Fibroblast of skin of right quadriceps (primary cell): ENCODE measurements at regions not wholly inside any gene's neighbourhood (a gene's known extent, or its start where the extent isn't known, plus 50 kb on each side); places are given as distances from the start of the nearest gene placed in this dataset.
A peak's percentile ranks its signal among the peaks of the same experiment; 100 is the strongest.

Source experiments
- DNase-seq: peaks from one replicate; pipeline ENCODE4 v3.0.0-alpha.2; 2013

- DNase-seq, result no peak
Measured at GRCh38 chr4:123031664-123032063, 109.3 kb upstream of the NUDT6 start.

GRCh38 chr4:123034023-123034422, 111.6 kb upstream of the NUDT6 start:
- DNase-seq, result peak; percentile 60

GRCh38 chr4:123035239-123035638, 112.8 kb upstream of the NUDT6 start:
- DNase-seq, result no peak

- DNase-seq, result peak; percentile 63
Measured at GRCh38 chr4:123037804-123038203, 115.4 kb upstream of the NUDT6 start.

DNA sequence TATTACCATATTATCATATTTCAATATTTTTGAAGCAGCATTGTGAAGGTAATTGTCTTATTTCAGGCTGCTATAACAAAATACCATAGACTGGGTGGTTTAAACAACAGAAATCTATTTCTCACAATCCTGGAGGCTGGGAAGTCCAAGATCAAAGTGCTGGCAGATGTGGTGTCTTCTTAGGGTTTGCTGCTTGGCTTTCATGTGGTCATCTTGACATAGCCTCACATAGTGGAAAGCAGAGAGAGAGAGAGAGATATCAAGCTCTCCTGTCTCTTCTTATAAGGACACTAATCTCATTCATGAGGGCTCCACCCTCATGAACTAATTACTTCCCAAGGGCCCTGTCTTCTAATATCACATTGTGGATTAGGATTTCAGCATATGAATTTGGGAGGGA, 119.7 kb upstream of the NUDT6 start:
- DNase-seq, result no peak

DNA sequence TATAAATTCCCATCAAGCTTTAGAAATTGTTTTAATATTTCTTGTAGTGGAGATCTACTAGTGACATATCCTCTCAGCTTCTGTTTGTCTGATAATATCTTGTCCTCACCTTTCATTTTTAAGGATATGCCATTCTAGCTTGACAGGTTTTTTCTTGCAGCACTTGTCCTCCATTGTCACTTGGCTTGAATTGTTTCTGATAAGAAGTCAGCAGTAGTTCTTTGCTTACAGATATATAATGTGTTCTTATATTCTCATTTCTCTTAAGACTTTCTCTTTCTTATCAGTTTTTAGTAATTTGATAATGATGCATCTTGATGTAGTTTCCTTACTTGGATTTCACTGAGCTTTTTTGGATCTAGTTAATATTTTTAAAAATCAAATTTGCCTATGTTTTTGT, 120.6 kb upstream of the NUDT6 start:
- DNase-seq, result no peak

DNA sequence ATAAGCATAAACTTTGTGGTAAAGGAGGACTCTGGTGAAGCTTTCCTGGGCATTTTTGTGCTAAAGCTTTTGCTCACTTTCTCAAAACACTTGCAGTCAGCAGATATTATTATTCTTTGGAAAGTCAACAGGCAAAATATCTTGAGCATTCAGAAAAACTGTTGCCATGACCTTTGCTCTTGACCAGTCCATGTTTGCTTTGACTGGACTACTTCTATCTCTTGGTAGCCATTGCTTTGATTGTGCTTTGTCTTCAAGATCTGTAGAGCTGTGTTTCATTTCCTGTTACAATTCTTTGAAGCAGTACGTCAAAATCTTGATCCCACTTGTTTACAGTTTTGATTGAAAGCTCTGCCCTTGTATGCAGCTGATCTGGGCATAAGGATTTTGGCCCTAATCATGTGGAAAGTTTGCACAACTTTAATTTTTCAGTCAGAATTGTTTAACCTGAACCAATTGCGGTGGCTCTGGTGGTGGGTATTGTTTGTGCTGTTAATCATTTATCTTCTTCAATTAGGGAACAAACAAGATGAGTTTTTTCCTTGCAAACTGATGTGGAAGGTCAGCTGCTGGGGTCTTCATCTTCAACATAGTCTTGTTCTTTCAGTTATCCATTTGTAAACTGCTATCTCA, 121.5 kb upstream of the NUDT6 start:
- no peak for DNase-seq

GRCh38 chr4:123046096-123046495, 123.7 kb upstream of the NUDT6 start:
- peak; percentile 20 for DNase-seq

DNA sequence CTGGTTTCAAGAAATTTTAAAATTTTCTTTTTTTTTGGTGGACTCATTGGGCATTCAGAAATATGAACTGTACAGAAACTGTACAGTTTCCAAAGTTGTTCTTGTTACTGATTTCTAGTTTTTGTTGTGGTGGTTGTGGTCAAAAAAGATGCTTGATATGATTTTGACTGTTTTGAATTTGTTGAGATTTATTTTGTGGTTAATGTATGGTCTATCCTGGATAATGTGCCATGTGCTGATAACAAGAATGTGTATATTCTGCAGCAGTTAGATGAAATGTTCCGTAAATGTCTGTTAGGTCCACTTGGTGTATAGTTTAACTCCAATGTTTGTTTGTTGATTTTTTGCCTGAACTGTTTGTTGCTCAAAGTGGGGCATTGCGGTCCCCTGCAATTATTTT, 127.6 kb upstream of the NUDT6 start:
- no peak for DNase-seq

- no peak for DNase-seq
Measured at GRCh38 chr4:123052007-123052406, 129.6 kb upstream of the NUDT6 start.

DNA sequence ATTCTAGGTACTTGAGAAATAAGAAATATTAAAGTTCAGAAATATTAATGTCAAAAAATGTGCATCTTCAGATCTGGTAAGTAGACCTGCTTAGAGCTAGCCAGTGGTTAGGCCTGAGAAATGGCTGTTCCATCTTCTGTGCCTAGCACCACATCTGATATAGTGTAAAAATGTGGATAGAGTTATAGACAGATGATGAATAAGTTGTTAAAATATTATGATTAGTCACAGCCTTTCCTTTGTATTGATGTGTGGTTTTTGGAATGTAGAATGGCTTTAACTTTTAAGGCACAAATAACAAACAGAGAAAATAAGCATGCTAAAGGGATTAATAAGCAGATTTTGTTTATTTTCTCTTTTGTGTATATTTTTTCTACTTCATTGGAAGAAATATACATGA, 133.5 kb upstream of the NUDT6 start:
- peak; percentile 29 for DNase-seq

DNA sequence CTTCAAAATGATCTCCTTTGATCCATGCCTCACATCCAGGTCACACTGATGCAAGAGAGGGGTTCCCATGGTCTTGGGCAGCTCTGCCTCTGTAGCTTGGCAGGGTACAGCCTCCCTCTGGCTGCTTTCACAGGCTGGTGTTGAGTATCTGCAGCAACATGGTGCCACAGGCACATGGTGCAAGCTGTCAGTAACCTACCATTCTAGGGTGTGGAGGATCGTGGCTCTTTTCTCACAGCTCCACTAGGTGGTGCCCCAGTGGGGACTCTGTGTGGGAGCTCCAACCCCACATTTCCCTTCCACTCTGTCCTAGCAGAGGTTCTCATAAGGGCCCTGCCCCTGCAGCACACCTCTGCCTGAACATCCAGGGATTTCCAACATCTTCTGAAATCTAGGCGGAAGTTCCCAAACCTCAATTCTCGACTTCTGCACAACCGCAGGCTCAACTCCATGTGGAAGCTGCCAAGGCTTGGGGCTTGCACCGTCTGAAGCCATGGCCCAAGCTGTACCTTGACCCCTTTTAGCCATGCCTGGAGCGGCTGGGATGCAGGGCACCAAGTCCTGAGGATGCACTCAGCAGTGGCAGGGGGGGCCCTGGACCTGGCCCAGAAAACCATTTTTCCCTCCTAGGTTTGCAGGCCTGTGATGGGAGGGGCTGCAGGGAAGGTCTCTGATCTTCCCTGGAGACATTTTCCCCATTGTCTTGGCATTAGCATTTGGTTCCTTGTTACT, 137.8 kb upstream of the NUDT6 start:
- no peak for DNase-seq

DNA sequence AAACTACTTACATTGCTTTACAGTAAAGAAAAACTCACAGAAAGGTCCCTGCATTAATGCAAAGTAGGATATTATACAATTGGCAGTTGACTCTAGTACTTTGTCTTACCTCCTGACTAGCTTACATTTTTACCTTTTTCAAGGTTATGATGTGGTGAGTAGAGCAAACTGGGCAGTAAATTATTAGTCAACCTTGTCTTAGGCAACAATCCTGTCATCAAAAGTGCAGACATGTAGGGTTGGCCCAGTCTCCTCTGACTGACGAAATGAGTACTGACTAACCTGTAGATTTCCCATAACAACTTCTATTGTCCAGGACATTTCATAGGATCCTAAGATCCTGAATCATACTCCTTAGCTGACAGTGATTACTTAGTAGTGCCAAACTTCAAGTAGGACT, 142.0 kb upstream of the NUDT6 start:
- peak; percentile 12 for DNase-seq

DNA sequence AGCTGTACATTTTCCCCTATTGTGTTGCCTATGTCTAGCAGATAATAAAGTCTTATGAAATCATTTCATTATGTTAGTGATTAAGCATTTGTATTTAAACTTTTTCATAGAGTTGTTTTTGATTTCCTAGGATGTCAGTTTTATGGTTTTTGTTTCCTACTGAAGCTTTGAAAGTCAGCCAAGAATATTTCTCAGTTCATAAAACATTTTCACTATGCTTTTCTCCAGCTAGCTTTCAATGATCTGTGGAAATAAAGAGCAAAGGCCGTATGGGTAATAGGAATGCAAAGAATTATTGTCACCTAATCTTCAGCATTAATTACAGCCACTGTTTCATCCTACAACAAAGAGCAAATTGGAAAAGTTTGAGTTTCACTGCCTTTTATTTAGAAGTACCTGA, 145.7 kb upstream of the NUDT6 start:
- DNase-seq, result peak; percentile 54

GRCh38 chr4:123072060-123072459, 149.7 kb upstream of the NUDT6 start:
- no peak for DNase-seq

- no peak for DNase-seq
Measured at GRCh38 chr4:123073650-123074049, 151.3 kb upstream of the NUDT6 start.

- DNase-seq, result no peak
Measured at GRCh38 chr4:123077330-123077729, 154.9 kb upstream of the NUDT6 start.

DNA sequence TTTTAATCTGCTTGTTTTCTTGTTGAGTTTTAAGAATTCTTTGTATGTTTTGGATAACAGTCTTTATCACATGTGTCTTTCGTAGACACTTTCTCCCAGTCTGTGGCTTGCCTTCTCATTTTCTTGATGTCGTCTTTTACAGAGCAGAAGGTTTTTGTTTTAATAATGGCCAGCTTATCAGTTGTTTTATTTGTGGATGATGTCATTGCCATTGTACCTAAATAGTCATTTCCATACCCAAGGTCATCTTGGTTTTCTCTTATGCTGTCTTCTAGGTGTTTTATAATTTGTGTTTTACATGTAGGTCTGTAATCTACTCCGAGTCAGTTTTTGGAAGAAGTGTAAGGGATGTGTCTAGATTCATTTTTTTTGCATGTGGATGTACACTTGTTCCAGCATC, 159.6 kb upstream of the NUDT6 start:
- DNase-seq, result no peak

DNA sequence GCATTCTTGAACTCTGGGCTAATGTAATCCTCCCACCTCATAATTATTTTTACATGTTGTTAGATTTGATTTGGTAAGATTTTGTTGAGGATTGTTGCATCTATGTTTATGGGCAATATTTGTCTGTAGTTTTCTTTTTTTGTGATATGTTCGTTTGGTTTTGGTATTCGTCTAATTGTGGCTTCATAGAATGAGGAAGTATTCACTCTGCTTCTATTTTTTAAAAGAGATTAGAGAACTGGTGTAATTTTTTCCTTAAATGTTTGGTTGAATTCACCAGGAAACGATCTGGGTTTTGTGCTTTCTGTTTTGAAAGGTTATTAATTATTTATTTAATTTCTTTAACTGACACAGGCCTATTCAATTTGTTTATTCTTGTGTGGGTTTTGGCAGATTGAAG, 161.2 kb upstream of the NUDT6 start:
- DNase-seq, result no peak

DNA sequence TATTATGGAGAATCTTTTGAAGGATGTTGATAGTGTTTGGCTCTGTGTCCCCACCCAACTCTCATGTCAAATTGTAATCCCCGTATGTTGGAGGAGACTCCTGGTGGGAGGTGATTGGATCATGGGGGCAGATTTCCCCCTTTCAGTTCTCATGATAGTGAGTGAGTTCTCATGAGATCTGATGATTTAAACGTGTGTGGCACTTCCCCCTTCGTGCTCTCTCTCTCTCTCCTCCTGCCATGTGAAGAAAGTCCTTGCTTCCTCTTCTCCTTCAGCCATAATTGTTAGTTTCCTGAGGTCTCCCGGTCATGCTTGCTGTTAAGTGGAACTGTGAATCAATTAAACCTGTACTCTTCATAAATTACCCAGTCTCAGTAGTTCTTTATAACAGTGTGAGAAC, 166.1 kb upstream of the NUDT6 start:
- DNase-seq, result no peak

- no peak for DNase-seq
Measured at GRCh38 chr4:123090886-123091285, 168.5 kb upstream of the NUDT6 start.

GRCh38 chr4:123092586-123092985, 170.2 kb upstream of the NUDT6 start:
- DNase-seq, result no peak

GRCh38 chr4:123093236-123093635, 170.8 kb upstream of the NUDT6 start:
- no peak for DNase-seq

GRCh38 chr4:123096038-123096437, 173.6 kb upstream of the NUDT6 start:
- DNase-seq, result peak; percentile 11

GRCh38 chr4:123102897-123103471, 180.6 kb upstream of the NUDT6 start:
- DNase-seq, result peak; percentile 61
